HG03565 (cell line): ENCODE measurements at regions not wholly inside any gene's neighbourhood (a gene's known extent, or its start where the extent isn't known, plus 50 kb on each side); places are given as distances from the start of the nearest gene placed in this dataset.
"Not testable (repeated sequence)": the region's sequence is repeated elsewhere in the genome, so short reads cannot be mapped to it uniquely, and the experiment has no call there.

ENCODE experiments used
- ATAC-seq: cut with Tn5 transposase; IDR thresholded peaks from one replicate; pipeline ENCODE4 v1.9.1; 2021; ENCODE audit warnings: mild to moderate bottlenecking, moderate library complexity; ENCODE audit not compliant: unreplicated experiment

DNA sequence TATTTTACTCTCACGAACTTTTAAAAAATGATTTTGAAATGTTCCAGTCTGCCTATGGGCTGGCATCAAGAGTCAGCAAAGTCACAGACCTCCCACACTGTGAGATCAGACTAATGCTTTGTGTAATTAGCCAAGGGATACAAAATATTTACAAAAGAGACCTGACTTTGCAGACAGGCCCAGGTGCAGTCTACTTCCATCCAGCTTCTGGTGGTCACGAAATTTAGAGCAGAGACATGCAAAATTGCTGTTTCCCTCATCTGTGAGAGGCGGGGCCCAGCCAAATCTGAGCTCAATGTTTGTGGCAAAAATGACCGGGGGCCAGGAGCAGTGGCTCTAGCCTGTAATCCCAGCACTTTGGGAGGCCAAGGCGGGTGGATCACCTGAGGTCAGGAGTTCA lies 82.5 kb upstream of the PITRM1 start:
- no peak for ATAC-seq

- not testable (repeated sequence) for ATAC-seq
Observed at GRCh38 chr10:3253974-3254373, 81.4 kb upstream of the PITRM1 start.

DNA sequence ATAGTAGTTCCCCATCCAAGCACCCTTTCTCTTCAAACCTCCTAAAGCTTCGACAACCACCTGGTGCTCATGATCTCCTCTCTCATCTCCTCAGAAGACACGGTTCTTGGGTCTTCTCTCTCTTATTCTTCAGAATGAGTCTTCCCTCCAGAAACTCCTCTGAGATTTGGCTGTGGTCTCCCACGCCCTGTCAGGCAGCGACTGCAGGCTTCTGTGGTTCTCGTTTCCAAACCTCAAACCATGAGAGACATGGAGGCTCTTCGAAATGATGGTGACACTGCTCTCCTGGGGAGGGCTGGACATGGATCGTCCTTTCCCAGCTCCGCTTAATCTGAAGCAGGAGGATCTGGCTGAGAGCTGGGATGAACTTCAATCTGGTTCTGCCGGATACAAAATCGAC lies 78.6 kb upstream of the PITRM1 start:
- ATAC-seq: no peak

DNA sequence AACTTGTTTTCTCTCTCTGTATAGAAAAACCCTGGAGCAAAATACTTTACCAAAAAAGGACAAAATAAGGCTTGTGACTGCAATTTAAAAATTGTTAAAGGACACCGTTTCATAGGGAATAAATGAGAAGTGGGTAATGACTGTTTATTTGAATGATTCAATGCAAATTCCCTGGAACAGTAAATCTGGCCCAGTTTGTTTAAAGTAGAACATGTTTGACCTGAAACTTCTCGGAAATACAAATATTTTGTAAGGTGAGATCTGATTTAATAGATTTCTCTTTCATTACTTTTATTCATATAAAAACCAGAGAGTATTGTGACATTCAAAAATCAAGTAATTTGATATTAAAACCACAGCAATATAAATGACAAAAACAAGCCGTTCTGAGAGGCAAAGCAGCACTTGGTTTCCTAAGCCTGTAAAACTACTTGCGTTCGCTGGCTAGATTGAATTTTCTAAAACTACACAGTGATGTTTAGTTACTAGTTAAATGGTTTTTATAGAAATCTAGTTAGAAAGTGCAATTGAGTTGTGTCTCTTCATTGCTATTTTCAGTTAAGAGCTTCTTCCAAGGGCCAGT lies 76.8 kb upstream of the PITRM1 start:
- no peak for ATAC-seq

DNA sequence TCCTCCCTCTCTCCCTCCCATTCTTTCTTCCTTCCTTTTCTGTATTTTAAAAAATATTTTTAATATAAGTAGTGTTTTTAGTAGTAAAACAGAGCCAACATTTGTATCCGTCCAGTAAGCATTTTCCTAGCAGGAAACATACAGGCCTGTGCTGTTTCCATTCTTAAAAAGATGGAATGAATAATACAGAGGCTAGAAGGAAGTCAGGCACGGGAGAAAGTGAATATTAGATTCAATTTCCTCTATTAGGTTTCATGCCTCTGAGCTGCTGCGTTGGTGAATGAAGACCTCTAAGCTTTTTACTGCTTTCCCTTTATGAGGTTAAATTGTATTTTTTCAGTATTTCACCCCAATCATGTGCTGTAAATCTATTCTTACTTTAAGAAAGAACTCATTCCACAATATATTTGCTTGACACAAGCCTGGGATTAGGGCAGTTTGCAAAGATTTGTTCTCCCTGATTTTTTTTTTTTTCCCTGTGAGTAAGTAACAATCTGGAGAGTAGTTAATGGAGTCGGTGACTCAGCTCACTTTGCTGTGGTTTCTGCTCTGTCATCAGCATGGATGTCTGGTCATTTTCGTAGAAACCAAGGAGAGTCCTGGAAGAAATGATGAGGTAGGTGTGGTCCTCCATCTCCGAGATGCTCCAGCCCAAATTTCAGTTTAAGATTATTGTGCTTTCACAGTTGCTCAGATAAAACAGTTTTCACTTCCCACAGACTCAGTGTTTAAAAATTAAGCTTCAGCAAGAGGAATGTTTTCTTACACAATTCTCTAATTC lies 76.1 kb upstream of the PITRM1 start:
- ATAC-seq: no peak

DNA sequence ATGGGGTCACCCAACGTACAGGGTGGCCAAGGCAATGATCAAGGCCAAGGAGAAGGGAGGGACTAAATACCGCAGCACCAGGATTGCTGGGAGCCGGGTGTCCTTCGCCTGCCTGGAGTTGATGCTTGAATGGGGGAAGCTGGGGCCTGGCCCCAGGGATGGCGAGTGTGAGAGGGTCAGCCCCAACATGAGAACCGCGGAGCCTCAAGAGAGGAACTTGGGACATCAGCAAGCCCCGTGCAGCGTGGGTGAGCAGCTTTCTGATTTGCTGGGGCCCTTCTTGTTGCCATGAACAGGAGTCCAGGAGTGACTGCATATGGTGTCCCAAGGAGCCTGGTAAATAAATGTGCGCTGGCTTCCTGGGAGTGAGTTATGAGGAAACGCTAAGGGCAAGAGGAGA lies 72.8 kb upstream of the PITRM1 start:
- no peak for ATAC-seq

GRCh38 chr10:3241967-3242650 lies 69.5 kb upstream of the PITRM1 start:
- no peak for ATAC-seq

DNA sequence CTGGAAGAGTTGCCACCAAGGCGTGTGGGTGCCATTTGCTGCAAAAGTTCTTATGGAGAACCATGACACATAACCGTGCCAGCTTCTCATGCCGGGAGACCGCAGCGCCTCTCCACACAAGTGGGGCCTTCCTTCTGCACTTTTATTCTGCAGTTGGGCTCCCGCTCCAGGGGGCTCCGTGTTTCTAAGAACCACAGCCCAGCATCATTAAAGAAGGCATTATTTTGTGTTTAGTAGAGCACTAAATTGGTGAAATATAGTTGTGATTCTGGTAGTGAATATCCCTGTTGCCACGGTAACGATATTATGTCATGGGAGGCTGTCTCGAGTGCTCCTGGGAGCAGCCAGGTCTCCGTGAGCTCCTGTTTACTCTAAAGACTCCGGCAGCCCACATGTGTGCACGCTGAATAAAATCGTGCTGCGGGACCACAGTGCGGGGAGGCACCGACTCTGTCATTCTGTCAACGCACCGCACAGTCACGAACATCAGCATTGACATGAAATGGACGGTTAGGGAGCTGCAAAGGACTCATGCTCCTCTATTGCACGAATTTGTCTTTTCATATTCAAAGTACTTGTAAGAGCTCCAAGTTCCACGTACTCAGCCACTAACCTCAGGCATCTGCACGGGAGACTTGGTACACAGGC lies 68.8 kb upstream of the PITRM1 start:
- ATAC-seq: no peak

GRCh38 chr10:3239920-3240894 lies 67.6 kb upstream of the PITRM1 start:
- no peak for ATAC-seq

DNA sequence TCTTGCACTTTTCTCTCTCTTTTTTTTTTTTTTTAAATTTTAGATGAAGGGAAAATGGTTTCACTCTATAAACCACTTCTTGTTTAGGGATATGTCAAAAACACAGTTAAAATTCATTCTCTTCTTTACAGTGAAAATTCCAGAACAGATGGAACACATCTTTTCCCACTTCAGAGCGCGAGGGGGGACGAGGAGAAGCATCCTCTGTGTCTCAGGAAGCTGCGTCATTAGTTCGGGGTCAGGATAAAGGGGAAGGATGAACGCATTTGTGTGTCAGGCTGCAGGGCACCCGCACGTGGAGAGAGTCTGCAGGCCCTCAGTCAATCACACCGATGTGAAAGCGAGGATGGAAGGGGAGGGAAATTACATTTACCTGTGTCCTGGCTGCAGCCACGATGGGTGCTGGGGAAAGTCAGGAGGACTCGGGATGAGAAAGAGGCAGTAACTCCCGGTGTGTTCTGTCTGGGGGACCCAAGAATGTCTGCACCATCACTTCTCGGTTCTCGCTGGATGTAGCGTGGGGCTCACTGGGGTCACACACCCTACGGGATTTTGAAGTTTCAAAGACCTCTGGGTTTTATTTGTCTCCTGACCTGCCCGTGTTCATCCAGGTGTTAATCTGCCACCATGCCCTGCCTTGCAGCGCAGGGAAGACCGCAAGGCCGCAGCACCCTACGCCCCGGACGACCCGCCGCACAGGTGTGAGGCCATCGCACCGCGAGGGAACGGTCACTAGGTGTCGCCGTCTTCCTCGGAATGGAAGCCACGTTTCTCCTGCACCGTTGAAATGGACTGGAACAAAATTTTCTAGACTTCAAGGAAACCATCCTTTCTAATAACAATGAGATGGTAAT lies 66.7 kb upstream of the PITRM1 start:
- no peak for ATAC-seq

- no peak for ATAC-seq
Observed at GRCh38 chr10:3238115-3238871, 65.7 kb upstream of the PITRM1 start.

DNA sequence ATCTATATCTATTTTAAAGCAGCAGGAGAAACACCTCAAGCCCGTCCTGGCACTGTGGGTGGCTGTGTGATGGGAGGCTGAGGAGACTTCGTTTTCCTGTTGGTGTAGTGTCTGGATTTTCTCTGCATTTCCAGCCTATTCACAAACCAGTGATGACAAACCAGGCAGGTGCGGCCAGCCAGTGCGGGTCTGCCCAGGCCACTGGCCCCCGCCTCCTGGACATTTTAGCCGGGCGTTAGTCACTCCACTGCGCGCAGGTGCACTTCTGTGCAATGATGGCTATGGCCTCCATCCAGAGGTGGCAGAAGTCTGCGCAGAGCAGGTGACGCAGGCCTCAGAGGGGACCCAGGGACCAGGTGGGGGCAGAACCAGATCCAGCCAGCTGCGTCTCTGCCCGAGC lies 64.9 kb upstream of the PITRM1 start:
- ATAC-seq: no peak

GRCh38 chr10:3236644-3237404 lies 64.2 kb upstream of the PITRM1 start:
- ATAC-seq: no peak

DNA sequence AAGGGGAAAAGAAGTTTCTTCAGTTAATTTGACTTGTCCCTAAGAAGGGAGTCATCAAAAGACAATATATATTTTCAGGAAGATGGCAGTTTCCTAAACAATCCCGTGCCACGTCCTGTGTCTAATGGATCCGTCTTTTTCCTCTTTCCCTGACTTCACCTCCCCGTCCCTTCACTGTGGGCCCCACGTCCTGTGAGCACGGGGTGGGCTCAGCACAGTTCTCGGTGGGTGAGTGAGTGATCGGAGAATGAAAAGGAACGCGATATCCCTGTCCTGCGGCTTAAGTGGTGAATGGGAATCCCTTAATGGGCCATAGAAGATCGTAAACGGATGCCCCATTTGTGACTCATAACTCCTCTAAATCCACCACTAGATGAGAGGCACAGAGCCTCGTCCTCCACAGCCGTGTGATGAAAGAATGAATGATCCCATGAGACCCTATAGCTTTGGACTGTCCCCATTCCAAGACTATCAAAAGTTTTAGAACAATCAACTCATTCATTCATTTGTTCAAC lies 63.5 kb upstream of the PITRM1 start:
- ATAC-seq: no peak

GRCh38 chr10:3235395-3235794 lies 62.8 kb upstream of the PITRM1 start:
- no peak for ATAC-seq

DNA sequence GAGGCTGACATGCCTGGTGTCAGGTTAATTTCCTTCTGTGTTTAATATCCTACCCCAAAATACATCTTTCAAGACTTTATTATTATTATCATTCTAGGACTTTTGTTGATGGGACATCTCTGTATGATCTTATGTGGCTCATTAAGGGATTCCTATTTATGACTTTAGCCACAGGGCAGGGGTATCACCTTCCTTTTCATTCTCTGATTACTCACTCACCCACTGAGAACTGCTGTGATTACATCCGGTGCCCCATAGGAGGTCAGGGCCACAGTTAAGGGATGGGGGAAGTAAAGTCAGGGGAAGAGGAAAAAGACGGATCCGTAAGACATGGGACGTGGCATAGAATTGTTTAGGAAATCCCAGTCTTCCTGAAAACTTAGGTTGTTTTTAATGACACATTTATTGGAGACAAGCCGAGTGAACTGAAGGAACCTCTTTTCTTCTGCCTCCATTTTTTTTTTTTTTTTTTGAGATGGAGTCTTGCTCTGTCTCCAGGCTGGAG lies 61.0 kb upstream of the PITRM1 start:
- no peak for ATAC-seq

DNA sequence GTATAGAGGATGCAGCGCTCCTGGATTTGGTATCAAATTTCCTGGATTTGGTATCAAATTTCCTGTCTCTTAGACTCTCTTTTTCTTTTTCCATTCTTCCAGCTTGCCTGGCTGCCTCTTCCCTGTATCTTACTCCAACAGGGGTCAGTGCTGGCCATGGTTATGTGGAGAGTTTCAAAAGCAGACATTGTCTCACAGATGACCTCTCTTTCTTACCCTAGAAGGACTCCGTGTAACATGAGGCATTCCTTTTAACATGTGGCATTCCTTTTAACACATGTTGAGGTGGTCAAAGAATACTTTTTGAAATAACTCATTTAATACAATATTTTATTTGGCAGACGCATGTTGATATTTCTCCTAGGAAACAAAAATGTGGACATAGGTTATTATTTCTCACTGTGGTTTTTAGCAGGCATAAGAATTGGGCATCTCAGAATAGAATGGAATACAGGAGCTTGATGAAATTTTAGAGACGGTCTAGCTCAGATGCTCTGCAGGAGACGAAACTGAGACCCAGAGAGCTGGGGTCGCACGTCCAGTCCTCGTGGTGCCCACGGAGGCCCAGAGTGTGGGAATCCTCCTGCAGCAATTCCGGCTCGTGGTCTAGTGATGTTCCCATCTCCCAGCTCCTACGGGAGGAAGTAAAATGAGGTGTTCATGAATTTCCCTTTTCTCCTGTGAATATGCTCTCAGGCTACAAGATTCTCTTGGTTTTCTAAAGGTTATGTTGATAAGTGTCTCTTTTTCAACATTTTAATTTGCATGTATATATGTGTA lies 59.6 kb upstream of the PITRM1 start:
- ATAC-seq: no peak
